Colonic mucosa (tissue), 4 donors: ENCODE measurements at regions not wholly inside any gene's neighbourhood (a gene's known extent, or its start where the extent isn't known, plus 50 kb on each side); places are given as distances from the start of the nearest gene placed in this dataset.

ENCODE experiments used
- DNase-seq: peaks from one replicate; pipeline ENCODE4 v3.0.0-alpha.2; 2020
- H3K27ac ChIP-seq: fragments of 200-600 bp; one replicate; pipeline ENCODE4 v1.8.0; 2021
- H3K27me3 ChIP-seq: fragments of 200-600 bp; one replicate; pipeline ENCODE4 v1.8.0; 2021
- H3K36me3 ChIP-seq: fragments of 200-600 bp; one replicate; pipeline ENCODE4 v1.8.0; 2021
- H3K4me1 ChIP-seq: fragments of 200-600 bp; one replicate; pipeline ENCODE4 v1.8.0; 2021; ENCODE audit warnings: mild to moderate bottlenecking
- H3K4me3 ChIP-seq: fragments of 200-600 bp; one replicate; pipeline ENCODE4 v1.8.0; 2021
- H3K9ac ChIP-seq, 2 donors: one replicate each; pipeline ENCODE4 v1.7.0; 2013; ENCODE audit warnings: control low read depth in 2 of 2, low read depth in 2 of 2, low read length in 2 of 2
- H3K9me3 ChIP-seq: fragments of 200-600 bp; one replicate; pipeline ENCODE4 v1.8.0; 2021
- CTCF ChIP-seq: fragments of 200-600 bp; IDR thresholded peaks from one replicate; pipeline ENCODE4 v1.8.0; 2022; ENCODE audit warnings: antibody characterized with exemption, mild to moderate bottlenecking
- intact Hi-C: fragments of 100-400 bp; cut with DNase I; formaldehyde crosslinking; loops from one replicate; pipeline ENCODE4 v1.14.1; 2022
- donor health status: healthy.
- donor health status: DM: no; HTN: no; CAD: no.
- donor health status: DM: no; HTN: no; CAD: no.

DNA sequence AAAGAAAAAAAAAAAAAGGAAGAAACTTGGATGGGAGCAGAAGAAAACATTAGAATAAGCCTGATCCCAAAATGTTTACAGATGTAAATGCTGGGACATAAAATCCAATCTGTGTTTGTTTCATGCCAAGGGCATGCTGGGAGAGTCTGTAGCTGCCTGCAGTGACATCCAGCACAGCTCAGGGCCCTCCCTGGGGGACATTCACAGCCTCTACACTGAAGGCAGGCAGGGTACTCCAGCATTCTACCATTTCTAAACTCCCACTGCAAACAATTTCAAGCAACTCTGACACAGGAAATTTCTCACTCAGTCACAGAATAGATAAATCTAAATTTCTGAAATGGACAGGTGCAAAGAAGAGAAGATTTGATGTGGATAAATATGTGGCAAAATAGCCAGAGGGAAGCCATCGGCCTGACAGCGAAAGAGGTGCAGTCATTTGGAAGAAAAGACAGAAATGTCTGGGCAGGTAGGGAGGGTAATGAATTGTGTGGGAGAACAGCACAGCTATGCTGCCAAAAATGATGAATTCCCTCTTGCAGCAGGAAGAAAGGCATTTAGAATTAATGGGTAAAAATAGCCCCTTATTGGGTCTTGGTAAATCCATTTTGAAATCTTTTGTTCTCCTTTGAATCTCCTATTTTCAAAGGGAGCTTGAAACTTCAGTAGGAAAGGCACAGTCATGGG is 199.4 kb downstream of the MED10 start:
- DNase-seq: no peak
- intact Hi-C loops: no loop called here
- TF ChIP-seq CTCF: no peak
- no peaks in the 10 kb centered on the region for H3K27me3 ChIP-seq
- no peaks in the 10 kb centered on the region for H3K36me3 ChIP-seq
- H3K4me3 ChIP-seq: no peak overlapping the region
- H3K9me3 ChIP-seq: no peaks in the 10 kb centered on the region
- no peak overlapping the region for H3K27ac ChIP-seq
- H3K9ac ChIP-seq: no peak overlapping the region
- H3K4me1 ChIP-seq: no peaks in the 10 kb centered on the region

DNA sequence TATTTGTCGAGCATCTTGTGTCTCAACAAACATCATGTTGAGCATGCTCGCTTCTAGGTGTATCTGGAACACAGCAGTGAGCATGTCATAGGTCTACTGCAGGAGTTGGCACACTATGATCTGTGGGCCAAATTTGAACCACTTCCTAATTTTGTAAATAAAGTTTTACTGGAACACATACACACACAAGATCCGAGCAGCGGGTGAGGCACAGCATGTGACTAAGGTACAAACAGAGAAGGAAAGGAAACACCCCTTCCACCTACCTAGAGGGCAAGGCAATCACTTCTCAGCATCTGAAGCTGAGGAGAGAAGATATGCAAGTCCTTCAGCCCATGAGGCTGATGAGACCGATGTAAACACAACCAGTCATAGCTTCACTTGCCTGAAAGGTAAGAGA is 200.4 kb downstream of the MED10 start:
- Histone ChIP-seq H3K9me3 (no peaks in the 10 kb centered on the region), H3K36me3 (no peaks in the 10 kb centered on the region), H3K27ac (no peak overlapping the region), H3K4me1 (no peaks in the 10 kb centered on the region), H3K4me3 (no peak overlapping the region), H3K9ac (no peak overlapping the region), H3K27me3 (no peaks in the 10 kb centered on the region)
- intact Hi-C loops: no loop called here
- DNase-seq: no peak
- no peak for TF ChIP-seq CTCF

- Histone ChIP-seq H3K9ac (no peak overlapping the region), H3K4me1 (no peaks in the 10 kb centered on the region), H3K27me3 (no peaks in the 10 kb centered on the region), H3K36me3 (no peaks in the 10 kb centered on the region), H3K9me3 (no peaks in the 10 kb centered on the region), H3K4me3 (no peak overlapping the region), H3K27ac (no peak overlapping the region)
- intact Hi-C loops: no loop called here
- no peak for DNase-seq
- TF ChIP-seq CTCF: no peak
Observed at GRCh38 chr5:6176102-6176693, 202.1 kb downstream of the MED10 start.

DNA sequence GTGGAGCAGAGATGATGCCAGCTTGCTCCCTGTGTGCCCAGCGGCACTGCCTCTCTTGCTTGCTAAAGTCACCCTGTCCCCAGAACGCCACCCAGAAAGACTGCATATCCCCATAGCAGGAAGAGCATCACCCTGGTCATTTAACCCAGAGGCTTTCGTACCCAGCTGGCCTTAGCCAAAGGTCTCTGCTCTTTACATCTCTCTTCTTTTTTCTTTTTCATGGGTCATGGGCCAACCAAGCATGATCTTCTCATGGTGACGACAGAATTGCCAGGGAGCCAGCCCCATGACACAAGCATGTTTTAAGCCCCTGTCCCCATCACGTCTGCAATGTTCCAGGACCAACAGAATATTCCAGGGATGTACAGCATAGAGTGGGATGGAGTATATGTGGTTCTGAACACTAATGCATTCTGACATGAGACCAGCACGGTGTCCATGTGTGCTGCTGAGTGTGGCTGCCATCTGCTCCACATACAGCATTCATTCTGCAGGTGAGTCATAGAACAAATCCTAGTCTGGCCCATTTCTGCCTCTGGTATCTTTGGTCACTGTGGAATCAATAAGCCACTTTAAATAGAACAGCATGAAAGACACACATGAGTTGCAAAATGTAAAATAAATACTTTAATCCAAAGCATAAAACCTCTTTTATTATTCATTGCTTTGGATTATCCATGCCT is 203.0 kb downstream of the MED10 start:
- Histone ChIP-seq H3K27ac (no peak overlapping the region), H3K9me3 (no peaks in the 10 kb centered on the region), H3K4me1 (no peaks in the 10 kb centered on the region), H3K9ac (no peak overlapping the region), H3K4me3 (no peak overlapping the region), H3K27me3 (no peaks in the 10 kb centered on the region), H3K36me3 (no peaks in the 10 kb centered on the region)
- no peak for TF ChIP-seq CTCF
- intact Hi-C loops: no loop called here
- DNase-seq: no peak

DNA sequence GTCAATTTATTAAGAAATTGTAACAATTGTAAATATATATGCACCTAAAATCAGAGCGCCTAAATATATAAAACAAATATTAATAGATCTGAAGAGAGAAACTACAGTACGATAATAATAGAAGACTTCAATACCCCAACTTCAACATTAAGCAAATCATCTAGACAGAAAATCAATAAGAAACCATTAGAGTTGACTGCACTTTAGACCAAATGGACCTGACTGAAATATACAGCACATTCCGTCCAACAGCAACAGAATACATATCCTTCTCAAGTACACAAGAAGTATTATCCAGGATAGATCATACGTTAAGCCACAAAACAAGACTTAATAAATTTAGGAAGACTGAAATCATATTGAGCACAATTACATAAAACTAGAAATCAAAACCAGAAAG is 208.7 kb downstream of the MED10 start:
- TF ChIP-seq CTCF: no peak
- no peak overlapping the region for H3K27ac ChIP-seq
- no peaks in the 10 kb centered on the region for H3K4me1 ChIP-seq
- H3K9me3 ChIP-seq: no peaks in the 10 kb centered on the region
- no peaks in the 10 kb centered on the region for H3K27me3 ChIP-seq
- intact Hi-C loops: no loop called here
- H3K4me3 ChIP-seq: no peak overlapping the region
- no peak for DNase-seq
- H3K9ac ChIP-seq: no peak overlapping the region
- H3K36me3 ChIP-seq: no peaks in the 10 kb centered on the region
